Lung (tissue), 11 donors: ENCODE measurements at regions not wholly inside any gene's neighbourhood (a gene's known extent, or its start where the extent isn't known, plus 50 kb on each side); places are given as distances from the start of the nearest gene placed in this dataset.

ENCODE experiments used
- ATAC-seq: fragments of 200-7000 bp; cut with Tn5 transposase; one replicate; pipeline ENCODE4 v1.9.1; 2020; ENCODE audit warnings: moderate number of reproducible peaks; ENCODE audit not compliant: insufficient read depth, low FRiP score
- DNase-seq, 3 donors: peaks; one replicate each; pipeline ENCODE4 v3.0.0-alpha.2; 2013 to 2017
- H3K27ac ChIP-seq, 2 donors: one replicate each; pipeline ENCODE4 v1.5.1; 2013; ENCODE audit warnings: mild to moderate bottlenecking in 2 of 2, moderate library complexity in 2 of 2, control low read depth in 1 of 2, inconsistent platforms in 1 of 2, low read depth in 1 of 2, low read length in 1 of 2
- H3K27me3 ChIP-seq, 3 donors: one replicate each; pipeline ENCODE4 v1.5.1; 2013; ENCODE audit warnings: low read length in 2 of 3; ENCODE audit not compliant: control insufficient read depth in 3 of 3, insufficient read depth in 3 of 3
- H3K36me3 ChIP-seq, 4 donors: one replicate each; pipeline ENCODE4 v1.5.1; 2013; ENCODE audit warnings: low read length in 4 of 4, mild to moderate bottlenecking in 1 of 4, moderate library complexity in 1 of 4; ENCODE audit not compliant: control insufficient read depth in 4 of 4, insufficient read depth in 4 of 4
- H3K4me1 ChIP-seq, 5 donors: one replicate each; pipeline ENCODE4 v1.5.1; 2013; ENCODE audit warnings: low read length in 5 of 5, mild to moderate bottlenecking in 2 of 5, moderate library complexity in 1 of 5; ENCODE audit not compliant: control insufficient read depth in 5 of 5, insufficient read depth in 5 of 5
- H3K4me3 ChIP-seq: one replicate; pipeline ENCODE4 v1.5.1; 2013; ENCODE audit warnings: mild to moderate bottlenecking, control low read depth, moderate library complexity
- H3K9ac ChIP-seq, 2 donors: one replicate each; pipeline ENCODE4 v1.5.1; 2013; ENCODE audit warnings: low read length in 2 of 2, control low read depth in 1 of 2; ENCODE audit not compliant: insufficient read depth in 1 of 2
- H3K9me3 ChIP-seq, 4 donors: one replicate each; pipeline ENCODE4 v1.5.1; 2013; ENCODE audit warnings: low read length in 3 of 4, mild to moderate bottlenecking in 1 of 4, moderate library complexity in 1 of 4; ENCODE audit not compliant: control insufficient read depth in 4 of 4, insufficient read depth in 3 of 4
- CTCF ChIP-seq: IDR thresholded peaks from 2 replicates; pipeline ENCODE4 v1.5.1; 2012; ENCODE audit warnings: mild to moderate bottlenecking; ENCODE audit errors: control extremely low read depth, extremely low read depth
- WGBS, 2 donors: extraction: QIAGEN DNeasy Blood & Tissue Kit; methylation state at CpG; one replicate each; pipeline ENCODE4 v1.1.7; 2013; 5-methylcytosine and 5-hydroxymethylcytosine counted together
- donor health status: control.
- donor health status: control.
- donor health status: Bipolar disorder and iron deficiency.
- donor health status: healthy.
- donor health status: DM: yes; HTN: yes; CAD: no.

GRCh38 chr1:209260136-209260535 lies 323.4 kb upstream of the CAMK1G start:
- no peak overlapping the region for H3K4me3 ChIP-seq
- H3K27ac ChIP-seq: no peak overlapping the region
- H3K27me3 ChIP-seq: no peaks in the 10 kb centered on the region
- DNase-seq (peak in 1 of 3 donors; percentile 37), ATAC-seq (no peak)
- H3K9me3 ChIP-seq: peaks cover 0 to 7% (median 2%) of the 10 kb centered on the region in 4 donors
- no peak for TF ChIP-seq CTCF
- H3K36me3 ChIP-seq: no peaks in the 10 kb centered on the region
- 62 to 82% methylated on average over 2 of the region's 2 CpGs for WGBS, 2 donors
- H3K9ac ChIP-seq: no peak overlapping the region
- peaks cover 0 to 3% (median 0%) of the 10 kb centered on the region in 5 donors for H3K4me1 ChIP-seq

- no peaks in the 10 kb centered on the region for H3K27me3 ChIP-seq
- ATAC-seq: no peak
- H3K36me3 ChIP-seq: no peaks in the 10 kb centered on the region
- H3K27ac ChIP-seq: no peak overlapping the region
- H3K9ac ChIP-seq: no peak overlapping the region
- peaks cover 0 to 7% (median 0%) of the 10 kb centered on the region in 5 donors for H3K4me1 ChIP-seq
- no peak for DNase-seq
- H3K9me3 ChIP-seq: peaks cover 0 to 7% (median 0%) of the 10 kb centered on the region in 4 donors
- no peak overlapping the region for H3K4me3 ChIP-seq
- WGBS, 2 donors: 92 to 97% methylated on average over 1 of the region's 1 CpG
- TF ChIP-seq CTCF: no peak
Measured at GRCh38 chr1:209262631-209263030, 320.9 kb upstream of the CAMK1G start.

GRCh38 chr1:209265301-209265700 lies 318.2 kb upstream of the CAMK1G start:
- Histone ChIP-seq H3K4me3 (no peak overlapping the region), H3K27me3 (no peaks in the 10 kb centered on the region), H3K27ac (no peak overlapping the region), H3K36me3 (no peaks in the 10 kb centered on the region), H3K4me1 (peaks cover 0 to 4% (median 0%) of the 10 kb centered on the region in 5 donors), H3K9ac (no peak overlapping the region), H3K9me3 (no peaks in the 10 kb centered on the region)
- ATAC-seq (no peak), DNase-seq (peak in 1 of 3 donors; percentile 42)
- TF ChIP-seq CTCF: no peak
- 70 to 87% methylated on average over 7 of the region's 7 CpGs for WGBS, 2 donors

- no peak for TF ChIP-seq CTCF
- H3K4me1 ChIP-seq: peaks cover 0 to 4% (median 0%) of the 10 kb centered on the region in 5 donors
- no peaks in the 10 kb centered on the region for H3K36me3 ChIP-seq
- no peak overlapping the region for H3K27ac ChIP-seq
- no peak overlapping the region for H3K4me3 ChIP-seq
- H3K9me3 ChIP-seq: no peaks in the 10 kb centered on the region
- no peak for ATAC-seq
- 50 to 66% methylated on average over 5 of the region's 5 CpGs for WGBS, 2 donors
- no peaks in the 10 kb centered on the region for H3K27me3 ChIP-seq
- peak in 2 of 3 donors; percentile 19 to 50 for DNase-seq
- no peak overlapping the region for H3K9ac ChIP-seq
Measured at GRCh38 chr1:209266590-209267205, 316.8 kb upstream of the CAMK1G start.
